ENCODE measurements at regions not wholly inside any gene's neighbourhood (a gene's known extent, or its start where the extent isn't known, plus 50 kb on each side); places are given as distances from the start of the nearest gene placed in this dataset.
"Not testable (repeated sequence)": the region's sequence is repeated elsewhere in the genome, so short reads cannot be mapped to it uniquely, and the experiment has no call there.

DNA sequence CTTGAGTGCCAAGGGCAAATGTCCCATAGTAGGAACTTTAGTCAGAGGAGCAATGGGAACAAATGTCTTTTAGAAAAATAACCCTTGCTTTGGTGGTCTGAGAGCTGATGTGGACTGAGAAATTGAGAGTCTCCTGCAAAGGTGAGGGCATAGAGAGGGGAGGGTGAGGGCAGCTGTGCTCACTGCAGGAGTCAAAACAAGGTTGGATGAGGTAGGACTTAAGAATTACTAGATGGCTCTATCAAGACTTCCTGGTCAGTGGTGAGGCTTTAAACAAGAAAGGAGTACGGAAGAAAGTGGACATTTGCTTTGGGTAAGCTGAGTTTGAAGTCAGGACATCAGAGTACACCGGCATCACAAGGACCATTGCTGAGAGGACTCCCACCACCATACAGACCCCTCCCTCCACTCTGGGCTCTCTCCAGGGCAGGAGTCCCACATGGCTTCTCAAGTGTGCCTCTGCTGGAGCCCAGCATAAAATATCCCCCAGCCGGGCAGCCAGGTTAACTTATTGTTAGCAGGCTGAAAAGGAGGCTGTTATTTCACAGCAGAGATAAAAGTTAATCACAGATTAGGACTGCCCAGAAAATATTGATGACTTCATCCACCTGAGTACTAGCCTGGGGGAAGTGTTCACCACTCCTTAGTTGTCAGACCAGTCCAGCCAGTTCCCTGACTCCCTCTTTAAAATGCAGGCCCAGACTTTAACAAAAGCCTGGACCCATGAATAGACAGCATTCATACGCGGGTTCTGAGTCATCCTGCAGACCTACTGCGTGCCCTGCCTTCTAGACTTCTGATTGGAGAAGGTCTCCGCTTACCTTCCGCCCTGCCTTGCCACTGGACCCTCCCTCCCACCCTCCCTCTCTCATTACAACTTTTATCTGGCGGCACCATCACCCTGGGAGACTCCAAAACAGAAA lies 167.2 kb downstream of the BCL2L11 start:
- not testable (repeated sequence) for DNase-seq (ENCODE audit: low read depth)

DNA sequence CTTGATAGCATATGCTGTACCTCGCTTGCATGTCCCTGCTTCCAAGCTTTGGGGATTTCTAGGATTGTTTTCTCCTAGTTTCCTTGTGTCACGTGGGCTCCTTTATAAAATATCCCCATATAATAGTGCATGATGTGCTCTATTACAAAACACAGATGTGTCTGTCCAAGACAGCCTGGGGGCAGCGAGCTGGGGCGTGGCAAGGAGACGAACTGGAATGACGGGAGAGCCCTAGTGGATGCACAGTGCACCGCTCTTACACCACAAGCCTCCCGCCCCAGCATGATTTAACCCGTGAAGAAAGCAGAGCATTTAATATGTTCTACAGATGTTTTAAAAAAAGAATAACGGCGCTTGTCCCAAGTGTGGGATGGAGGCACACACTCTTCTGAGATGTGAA lies 169.7 kb downstream of the BCL2L11 start:
- DNase-seq (ENCODE audit: low read depth) = peak; percentile 28

DNA sequence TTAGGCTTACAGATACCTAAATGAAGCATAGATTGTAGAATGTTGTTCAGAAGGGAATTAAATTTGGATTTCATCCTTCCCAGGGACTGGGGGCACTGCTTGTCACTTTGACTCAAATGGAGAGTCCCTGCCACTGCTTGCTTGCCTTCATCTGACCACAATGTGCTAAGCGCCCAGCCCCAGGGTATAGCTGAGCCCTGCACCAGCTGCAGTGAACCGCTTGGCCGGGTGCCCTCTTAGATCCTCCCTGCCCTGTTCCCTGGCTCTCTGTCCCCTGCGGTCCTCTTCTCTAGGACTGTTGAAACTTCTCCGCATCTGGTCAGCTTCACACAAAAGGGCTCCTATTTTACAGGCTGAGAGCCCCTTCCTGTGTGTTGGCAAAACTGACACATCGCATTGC lies 170.9 kb downstream of the BCL2L11 start:
- DNase-seq (ENCODE audit: low read depth) = peak; percentile 16

DNA sequence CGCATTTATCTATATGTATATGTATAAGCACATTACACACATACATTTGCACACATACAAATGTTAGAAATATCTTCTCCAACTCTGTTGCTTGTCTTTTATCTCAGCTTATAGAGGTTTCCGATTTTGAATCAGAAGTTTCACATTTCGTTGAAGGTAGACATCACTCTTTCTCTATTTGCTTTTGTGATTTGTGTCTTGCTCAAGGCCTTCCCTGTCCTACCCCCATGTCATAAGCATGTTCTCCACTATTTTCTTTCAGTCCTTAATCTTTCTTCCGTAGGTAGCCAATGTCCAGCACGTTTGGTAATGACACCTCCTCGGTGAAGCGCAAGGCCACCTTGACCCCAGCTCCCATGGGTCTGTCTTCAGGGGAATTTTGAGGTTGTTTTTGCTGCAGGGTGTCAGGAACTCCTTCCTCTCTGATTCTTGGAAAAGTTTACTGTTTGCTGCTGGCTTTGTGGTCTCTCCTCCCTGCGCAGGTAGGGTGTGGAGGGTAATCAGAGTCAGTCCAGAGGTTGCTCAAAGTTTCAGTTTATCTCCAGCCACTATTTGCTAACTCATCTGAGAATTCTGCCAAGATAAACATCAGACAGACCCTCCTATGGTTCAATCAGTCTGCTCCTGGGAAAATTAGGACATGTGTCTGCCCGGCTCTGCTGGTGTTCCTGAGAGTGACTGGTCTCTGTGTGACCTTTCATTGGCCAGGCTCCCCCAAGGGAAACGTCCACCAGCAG lies 171.7 kb downstream of the BCL2L11 start:
- not testable (repeated sequence) for DNase-seq (ENCODE audit: low read depth)

DNA sequence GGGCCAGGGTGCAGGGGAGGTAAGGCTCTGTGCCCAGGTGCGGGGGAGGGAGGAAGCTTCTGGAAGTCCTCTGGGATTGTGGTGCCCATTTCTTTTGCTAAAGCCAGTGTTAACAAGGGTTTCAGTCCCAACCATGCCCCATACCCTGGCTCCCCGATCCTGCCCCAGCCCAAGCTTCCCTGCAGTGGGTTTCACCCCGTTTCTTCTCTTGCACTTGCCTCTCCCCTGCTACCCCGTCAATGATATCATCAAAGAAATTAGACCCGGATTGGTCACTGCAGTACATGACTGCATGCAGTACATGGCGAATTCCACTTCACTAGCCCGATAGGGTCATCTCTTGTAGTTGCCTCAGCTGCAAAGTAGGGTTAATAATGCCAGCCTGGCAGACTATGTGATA lies 174.0 kb downstream of the BCL2L11 start:
- not testable (repeated sequence) for DNase-seq (ENCODE audit: low read depth)

DNA sequence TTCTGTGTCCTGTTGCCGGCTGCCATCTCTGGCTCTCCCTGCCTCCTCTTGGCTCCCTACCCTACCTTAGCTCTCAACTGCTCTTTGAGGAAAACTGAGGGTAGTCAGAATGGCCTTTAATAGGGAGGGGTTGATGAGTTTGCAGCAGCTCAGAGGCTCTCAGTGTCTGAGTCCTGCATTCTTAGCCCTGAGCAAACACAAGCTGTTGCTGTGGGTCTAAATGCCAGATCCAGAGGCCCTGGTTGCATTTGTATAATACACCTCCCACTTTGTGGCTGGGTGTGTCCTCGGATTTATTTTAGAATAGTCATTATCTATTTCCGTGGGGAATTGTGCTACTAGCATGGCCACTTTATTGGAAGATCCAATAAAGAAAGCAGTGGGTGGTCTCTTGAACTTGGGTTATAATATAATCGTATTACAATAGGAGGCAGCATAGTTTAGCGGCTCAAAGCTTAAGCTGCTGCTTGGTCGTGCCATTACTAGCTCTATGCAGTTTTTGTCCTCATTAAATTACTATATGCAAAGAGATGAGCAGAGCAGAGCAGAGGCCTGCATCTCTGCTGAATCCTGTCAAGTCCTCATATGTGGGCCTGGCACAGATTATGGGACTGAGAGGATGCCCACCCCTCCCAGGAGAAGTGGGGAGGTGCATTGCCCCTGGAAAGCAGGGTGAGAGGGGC lies 175.5 kb downstream of the BCL2L11 start:
- DNase-seq (ENCODE audit: low read depth) = not testable (repeated sequence)

DNA sequence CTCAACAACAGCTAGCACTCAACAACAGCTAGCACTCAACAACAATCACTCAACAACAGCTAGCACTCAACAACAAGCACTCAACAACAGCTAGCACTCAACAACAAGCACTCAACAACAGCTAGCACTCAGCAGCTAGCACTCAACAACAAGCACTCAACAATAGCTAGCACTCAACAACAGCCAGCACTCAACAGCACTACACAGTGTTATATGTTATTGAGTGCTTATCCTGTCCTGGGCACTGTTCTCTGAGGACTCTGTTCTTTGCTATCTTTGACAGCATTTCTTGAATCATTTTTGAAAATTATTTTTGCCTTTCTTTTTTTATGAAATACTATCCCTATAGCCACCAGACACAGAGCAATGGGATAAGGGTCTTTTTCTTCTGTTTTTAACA lies 176.4 kb downstream of the BCL2L11 start:
- DNase-seq (ENCODE audit: low read depth) = not testable (repeated sequence)

DNA sequence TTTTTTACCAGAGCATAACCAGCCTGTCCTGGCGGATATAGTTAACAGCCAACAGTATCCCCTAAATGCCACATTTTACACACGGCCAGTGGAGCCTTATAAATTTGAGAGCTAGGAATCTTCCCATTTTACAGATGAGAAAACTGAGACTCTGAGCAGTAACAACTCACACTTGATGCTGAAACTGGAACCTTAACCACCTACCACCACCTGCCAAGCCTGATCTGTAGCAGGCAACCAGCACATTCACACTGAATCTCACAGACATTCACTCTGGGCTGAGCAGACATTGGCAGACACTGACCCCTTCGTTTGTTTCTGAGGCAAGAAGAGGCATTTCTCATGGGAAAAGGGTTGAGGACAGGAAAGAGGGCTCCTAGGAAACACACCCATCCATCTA lies 178.2 kb downstream of the BCL2L11 start:
- DNase-seq (ENCODE audit: low read depth) = not testable (repeated sequence)

DNA sequence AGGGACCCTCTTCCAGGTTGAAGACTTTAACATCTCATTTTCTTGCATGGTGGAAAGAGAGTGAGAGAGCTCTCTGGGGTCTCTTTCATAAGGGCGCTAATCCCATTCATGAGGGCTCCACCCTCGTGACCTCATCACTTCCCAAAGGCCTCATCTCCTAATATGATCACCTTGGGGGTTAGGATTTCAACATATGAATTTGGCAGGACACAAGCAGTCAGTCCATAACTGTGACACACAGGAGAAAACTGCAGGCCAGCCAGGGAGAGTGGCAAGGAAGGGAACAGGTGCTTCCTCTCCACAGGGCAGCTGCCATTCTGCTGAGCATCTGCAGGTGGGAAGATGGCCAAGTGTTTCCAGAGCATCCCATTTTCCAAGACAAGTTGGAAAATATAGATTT lies 178.9 kb downstream of the BCL2L11 start:
- not testable (repeated sequence) for DNase-seq (ENCODE audit: low read depth)

DNA sequence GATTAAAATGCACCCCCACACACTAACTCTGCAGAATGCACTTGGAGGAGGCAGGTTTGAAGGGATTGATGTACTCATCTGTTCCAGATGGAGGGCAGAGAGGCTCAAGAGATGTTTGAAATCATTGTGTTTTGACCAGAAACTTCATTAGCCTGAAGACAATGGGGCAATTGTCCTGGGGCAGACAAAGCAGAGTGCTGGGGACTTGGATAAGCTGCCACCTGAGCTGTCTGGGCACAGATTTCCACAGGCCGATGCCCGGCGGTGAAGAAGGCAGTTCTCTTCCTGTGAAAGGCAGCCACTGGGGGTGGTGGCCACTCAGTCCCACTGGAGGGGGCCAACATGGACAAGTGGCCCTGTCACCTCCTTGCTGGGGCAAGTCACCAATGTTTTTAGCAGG lies 181.0 kb downstream of the BCL2L11 start:
- DNase-seq (ENCODE audit: low read depth) = not testable (repeated sequence)

DNA sequence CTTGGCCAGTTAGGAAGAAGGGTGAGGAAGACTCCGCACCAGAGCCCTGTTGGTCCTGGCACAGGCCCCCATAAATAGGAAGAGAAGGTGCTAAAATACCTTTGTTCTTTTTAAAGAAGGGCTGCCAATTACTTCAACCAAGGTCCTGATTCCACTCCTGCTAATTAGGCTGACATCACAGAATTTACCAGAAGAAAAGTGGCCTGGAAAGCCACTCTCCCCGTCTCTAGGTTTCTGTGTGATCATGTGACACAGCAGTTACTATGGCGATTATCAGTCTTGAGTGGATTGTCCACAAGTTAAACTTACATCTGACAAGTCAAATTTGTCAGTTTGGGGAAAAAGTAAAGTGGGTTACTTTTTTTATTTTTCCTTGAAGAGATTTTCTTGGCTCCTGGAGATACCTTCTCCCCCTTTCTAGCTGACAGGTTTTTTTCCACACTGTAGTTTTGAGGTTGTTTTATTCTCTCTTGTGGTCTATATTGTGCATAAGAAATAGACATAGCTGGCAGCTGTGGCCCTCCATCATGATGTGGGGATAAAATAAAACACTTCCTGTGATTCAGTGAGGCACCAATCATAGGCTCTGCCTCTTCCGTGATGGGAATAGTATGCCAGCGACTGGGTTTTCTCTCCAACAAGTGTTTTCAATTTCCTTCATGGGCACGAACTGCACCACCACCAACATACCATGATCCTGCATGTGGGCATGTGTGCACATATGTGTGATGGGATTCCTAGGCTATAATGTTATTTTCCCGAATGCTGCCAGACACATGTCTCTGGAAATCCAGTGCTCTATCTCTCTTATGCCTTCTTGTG lies 181.9 kb downstream of the BCL2L11 start:
- not testable (repeated sequence) for DNase-seq (ENCODE audit: low read depth)

DNA sequence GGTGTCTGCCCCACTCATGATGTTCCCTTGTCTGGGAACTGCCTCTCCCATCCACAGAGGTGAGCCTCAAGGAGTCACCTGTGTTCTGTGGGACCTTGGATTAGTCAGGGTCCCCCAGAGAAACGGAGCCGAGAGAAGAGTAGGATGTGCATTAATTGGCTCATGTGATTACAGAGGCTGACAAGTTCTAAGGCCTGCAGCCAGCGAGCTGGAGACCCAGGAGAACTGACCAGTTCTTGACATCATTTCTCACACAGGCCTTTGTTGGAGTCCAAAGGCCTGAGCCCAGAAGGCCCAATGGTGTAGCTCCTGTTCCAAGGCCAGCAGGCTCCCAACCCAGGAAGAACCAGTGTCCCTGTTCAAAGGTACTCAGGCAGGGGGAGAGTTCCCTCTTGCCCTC lies 186.6 kb downstream of the BCL2L11 start:
- not testable (repeated sequence) for DNase-seq (ENCODE audit: low read depth)

DNA sequence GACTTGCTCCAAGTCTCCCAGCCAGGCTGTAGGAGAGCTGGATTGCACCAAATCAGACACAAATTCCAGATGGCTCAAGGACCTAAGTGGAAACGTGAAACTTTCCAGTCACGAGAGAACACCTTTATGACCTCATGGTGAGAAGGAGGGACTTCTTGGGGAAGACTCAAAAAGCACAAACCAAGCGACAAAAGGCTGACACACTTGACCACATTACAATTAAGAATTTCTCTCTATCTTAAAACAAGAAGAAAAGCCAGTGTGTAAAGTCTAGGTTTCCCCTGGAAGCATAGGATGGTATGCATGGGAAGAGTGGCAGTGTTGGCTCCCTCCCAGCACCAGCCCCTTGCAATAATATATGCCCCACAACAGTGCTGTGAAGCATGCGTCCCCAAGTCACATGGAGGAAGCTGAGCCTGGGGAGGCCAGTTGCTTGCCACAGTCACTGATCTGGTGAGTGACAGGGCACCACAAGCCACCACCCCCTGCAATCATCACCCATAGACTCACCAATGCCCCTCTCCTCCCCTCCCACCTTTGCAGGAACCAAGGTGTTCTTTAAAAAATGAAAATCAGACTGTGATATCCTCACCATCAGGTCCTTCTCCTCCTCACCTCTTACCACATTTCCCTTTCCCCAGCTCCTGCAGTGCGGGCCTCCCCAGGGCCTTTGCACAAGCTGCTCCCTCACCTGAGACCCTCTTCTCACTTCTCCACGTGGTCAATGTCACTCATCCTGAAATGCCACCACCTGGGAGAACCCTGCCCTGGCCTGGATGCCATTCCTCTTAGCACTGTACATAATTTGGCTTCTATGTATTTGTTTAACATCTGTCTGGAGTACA lies 188.7 kb downstream of the BCL2L11 start:
- DNase-seq (ENCODE audit: low read depth) = not testable (repeated sequence)

DNA sequence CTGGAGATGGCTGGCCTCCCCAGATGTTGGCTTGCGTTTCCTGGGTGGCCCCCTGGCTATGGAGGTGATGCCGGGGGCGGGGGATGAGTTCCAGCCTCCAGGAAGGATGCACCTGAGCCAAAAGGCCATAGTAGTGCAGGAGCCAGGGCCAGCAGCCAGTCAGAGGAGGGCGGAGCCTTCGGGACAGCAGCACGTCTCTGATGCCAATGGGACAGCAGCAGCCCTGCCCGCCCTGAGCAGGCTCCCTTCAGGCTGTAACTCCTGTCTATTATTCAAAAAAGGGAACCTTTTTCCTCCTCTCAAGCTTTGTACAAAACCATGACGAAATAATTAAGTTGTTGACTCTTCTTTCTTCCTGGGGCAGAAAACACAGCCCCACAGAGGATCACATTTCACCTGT lies 189.7 kb downstream of the BCL2L11 start:
- DNase-seq (ENCODE audit: low read depth) = not testable (repeated sequence)

DNA sequence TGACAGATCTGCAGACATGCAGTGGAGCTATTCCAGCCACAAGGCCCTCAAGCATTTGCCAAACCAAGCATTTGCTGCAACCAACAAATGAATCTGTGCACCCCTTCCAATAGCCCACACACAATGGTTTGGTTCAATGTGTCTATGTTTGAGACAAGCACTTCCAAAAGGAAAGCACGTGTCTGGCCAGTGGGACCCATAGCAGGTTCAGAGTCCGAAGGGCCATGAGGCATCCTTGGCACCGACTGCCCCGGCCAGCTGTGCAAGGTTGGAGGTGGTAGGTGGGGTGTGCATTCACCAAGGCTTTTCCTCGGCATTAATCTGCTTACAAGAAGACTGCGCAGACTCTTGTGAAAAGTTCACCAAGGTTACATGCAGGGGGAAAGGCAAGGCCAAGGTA lies 190.9 kb downstream of the BCL2L11 start:
- DNase-seq (ENCODE audit: low read depth) = not testable (repeated sequence)

DNA sequence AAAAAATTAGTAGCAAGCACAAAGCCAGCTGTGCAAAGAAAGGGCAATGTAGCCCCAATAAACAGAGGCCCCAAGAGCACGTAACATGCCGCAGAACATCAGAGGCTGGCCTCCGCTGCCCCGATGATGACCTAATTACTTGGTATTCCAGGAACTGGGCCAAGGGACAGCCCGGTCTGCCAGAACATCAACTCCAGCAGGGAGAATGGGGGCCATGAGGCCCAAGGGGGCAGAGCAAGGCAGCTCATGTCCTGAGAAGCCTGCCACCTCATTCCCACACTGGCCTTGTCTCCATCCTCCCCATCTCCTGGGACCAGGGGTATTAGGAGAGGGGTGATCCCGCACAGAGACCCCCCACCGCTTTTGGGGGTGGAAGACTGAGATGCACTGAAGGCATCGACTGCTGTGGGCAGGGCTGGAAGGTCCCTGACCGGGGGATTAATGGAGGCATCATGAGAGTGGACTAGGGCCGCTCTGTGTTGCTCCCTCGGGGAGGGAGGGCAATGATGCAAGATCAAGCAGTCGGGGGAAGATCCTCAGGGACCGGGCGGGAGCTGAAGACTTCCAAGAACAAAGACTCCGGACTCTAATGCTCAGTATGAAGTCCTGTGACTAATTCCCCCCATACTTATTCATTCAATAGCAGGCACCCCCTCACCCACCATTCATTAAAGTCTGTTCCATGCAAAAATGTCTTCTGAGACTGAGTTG lies 192.3 kb downstream of the BCL2L11 start:
- peak; percentile 84 for DNase-seq (ENCODE audit: low read depth)

DNA sequence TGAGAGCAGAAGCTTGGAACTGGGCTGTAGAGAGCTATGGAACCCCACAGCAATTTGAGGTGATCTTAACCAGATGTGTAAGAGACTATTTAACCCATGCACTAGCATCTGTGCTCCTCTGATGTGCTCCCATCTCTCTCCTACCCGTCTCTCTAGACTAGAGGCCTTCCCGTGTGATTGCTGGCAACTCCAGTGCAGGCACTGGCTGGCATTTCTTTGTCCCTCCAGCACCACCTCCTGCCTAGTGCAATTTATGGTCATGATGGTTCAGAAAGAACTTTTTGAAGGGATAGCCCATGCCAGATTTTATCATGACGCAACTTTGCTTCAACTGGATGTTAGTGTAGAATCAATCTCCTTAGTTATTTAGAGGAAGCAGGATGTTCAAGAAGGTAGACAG lies 193.0 kb downstream of the BCL2L11 start:
- not testable (repeated sequence) for DNase-seq (ENCODE audit: low read depth)

DNA sequence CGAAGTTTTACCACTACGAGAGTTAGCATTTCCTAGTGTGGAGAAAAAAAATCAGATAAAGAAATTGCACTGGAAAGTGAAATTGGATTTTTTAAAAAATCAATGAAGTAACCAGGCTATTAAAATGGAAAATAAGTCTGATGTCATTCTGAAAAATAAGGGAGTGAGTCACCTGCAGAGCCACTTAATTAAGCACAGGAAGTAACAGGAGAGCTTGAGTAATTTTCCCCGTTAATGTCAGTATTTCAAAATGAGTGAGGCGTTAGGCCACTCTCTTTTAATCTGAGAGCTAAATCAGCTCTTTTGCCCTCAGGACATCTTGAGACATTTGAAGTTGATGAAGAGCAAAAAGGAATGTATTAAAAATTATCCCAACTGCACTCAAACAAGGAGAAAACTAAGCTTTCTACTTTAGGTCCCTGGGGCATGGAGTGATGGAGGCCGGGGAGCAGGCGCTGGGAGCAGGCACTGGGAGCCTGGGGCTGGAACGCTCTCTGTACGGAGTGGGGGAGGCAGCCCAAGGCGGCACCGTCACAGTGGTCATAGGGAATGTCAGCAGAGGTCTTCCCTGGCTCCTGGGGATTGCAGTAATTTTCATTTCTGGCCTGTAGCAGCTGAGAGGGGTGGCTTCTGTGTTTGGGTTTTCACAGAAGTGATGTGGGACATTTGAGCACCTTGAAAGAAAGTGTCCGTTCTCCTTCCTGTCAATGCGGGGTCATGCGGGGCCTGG lies 194.6 kb downstream of the BCL2L11 start:
- DNase-seq (ENCODE audit: low read depth) = peak; percentile 66

DNA sequence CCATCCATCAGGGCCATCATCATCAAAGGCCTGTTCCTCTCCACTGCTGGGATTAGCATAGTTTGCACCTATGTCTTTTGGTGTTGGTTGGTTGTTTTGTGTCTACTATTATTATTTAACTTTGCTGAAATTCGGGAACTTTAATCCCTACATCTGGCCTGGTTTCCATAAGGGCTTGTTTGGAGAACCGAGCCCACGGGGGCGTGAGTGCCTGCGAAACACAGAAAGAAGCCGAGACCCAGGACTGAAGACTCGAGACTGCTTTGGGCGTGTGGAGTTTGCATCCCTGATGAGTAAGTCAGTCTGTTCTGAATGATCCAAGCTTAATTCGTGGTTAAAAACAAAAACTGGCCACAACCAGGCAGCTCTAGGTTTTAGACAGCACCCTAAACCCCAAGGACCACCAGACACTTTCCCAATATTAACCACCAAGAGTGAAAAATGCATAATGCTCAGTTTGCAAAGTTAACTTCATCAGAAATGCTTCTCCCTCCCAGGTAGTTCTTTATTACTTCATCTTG lies 195.6 kb downstream of the BCL2L11 start:
- not testable (repeated sequence) for DNase-seq (ENCODE audit: low read depth)
